ENCODE measurements at regions not wholly inside any gene's neighbourhood (a gene's known extent, or its start where the extent isn't known, plus 50 kb on each side); places are given as distances from the start of the nearest gene placed in this dataset.

GRCh38 chr2:167430447-167430846 is 542.2 kb downstream of the XIRP2 start:
- DNase-seq: no peak
- intact Hi-C loops (cut with micrococcal nuclease): no loop called here
- no peak overlapping the region for H3K4me3 ChIP-seq
- no peaks in the 10 kb centered on the region for H3K27me3 ChIP-seq (ENCODE audit: low read depth)
- TF ChIP-seq, protein P1, sequence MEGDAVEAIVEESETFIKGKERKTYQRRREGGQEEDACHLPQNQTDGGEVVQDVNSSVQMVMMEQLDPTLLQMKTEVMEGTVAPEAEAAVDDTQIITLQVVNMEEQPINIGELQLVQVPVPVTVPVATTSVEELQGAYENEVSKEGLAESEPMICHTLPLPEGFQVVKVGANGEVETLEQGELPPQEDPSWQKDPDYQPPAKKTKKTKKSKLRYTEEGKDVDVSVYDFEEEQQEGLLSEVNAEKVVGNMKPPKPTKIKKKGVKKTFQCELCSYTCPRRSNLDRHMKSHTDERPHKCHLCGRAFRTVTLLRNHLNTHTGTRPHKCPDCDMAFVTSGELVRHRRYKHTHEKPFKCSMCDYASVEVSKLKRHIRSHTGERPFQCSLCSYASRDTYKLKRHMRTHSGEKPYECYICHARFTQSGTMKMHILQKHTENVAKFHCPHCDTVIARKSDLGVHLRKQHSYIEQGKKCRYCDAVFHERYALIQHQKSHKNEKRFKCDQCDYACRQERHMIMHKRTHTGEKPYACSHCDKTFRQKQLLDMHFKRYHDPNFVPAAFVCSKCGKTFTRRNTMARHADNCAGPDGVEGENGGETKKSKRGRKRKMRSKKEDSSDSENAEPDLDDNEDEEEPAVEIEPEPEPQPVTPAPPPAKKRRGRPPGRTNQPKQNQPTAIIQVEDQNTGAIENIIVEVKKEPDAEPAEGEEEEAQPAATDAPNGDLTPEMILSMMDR (IDR thresholded peaks at IDR 0.05; ENCODE audit: borderline replicate concordance): no peak
- no peaks in the 10 kb centered on the region for H3K36me3 ChIP-seq
- H3K4me1 ChIP-seq: no peaks in the 10 kb centered on the region
- no peaks in the 10 kb centered on the region for H3K9me3 ChIP-seq (replicated peaks)
- H3K27ac ChIP-seq (replicated peaks): no peak overlapping the region

DNA sequence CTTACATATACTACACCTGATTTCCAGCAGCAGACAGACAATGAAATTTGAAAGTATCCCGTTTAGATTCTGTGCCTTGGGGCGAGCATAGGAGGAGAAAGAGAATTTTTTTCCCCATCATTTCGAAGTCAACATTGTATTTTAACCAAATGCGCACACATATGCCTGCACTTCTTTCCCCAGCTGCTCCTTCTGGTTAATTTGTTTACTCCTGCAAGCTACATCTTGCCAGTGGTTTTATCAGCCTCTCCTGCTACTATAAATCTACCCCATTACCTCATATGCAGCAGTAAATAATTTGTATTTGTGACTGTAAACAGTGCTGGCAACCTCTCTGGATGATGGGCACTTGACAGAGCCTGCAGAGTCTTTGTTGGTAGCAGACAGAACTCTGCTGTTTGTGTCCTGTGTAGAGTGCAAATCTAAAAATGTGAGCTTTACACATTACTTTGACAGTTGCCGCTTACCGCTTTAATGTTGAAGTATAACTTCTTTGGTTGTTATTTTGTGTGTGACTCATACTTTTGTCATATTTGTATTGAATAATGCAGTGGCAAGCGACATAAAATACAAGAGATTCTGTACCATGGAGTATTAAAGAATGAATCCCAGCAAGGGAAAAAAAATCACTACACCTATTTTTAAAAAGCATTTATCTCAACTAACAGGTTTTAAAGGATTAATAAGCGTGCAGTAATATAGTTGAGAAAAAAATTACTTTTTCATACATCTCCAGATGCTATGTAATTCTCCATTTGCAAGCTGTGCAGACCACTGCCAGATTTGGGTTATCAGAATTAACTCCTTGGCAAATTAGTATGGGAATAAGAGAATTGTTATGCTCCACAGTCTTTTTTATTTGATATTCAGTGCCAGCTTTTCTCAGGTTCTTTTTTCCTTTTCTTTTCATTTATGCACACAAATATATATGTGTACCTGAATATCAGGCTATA is 536.8 kb downstream of the XIRP2 start:
- H3K36me3 ChIP-seq: no peaks in the 10 kb centered on the region
- TF ChIP-seq, protein P1 (IDR thresholded peaks at IDR 0.05; ENCODE audit: borderline replicate concordance): no peak
- no peaks in the 10 kb centered on the region for H3K4me1 ChIP-seq
- DNase-seq: no peak
- H3K4me3 ChIP-seq: no peak overlapping the region
- H3K27ac ChIP-seq (replicated peaks): no peak overlapping the region
- no peaks in the 10 kb centered on the region for H3K27me3 ChIP-seq (ENCODE audit: low read depth)
- intact Hi-C loops (cut with micrococcal nuclease): no loop called here
- no peaks in the 10 kb centered on the region for H3K9me3 ChIP-seq (replicated peaks)

DNA sequence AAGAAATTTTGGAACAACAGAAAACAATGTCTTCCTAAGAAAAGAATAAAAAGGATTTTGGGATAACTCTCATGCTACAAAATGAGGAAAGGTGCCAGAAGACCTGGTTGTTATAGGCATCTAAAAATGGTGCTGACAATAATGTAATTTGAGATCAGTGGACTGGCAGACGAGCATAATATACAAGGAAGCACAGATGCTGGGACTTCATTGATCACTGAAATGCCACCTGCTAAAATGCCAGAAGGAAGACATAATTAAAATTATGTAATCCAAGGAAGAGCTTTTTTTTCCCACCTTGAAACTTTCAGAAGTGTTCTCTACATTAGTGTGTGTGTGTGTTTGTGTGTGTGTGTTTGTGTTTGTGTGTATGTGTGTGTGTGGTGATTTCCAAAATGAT is 535.9 kb downstream of the XIRP2 start:
- intact Hi-C loops (cut with micrococcal nuclease): no loop called here
- no peak for DNase-seq
- no peaks in the 10 kb centered on the region for H3K36me3 ChIP-seq
- H3K4me1 ChIP-seq: no peaks in the 10 kb centered on the region
- H3K27ac ChIP-seq (replicated peaks): no peak overlapping the region
- no peaks in the 10 kb centered on the region for H3K9me3 ChIP-seq (replicated peaks)
- TF ChIP-seq, protein P1 (IDR thresholded peaks at IDR 0.05; ENCODE audit: borderline replicate concordance): no peak
- H3K27me3 ChIP-seq (ENCODE audit: low read depth): no peaks in the 10 kb centered on the region
- no peak overlapping the region for H3K4me3 ChIP-seq

- Histone ChIP-seq H3K4me3 (no peak overlapping the region), H3K9me3 (replicated peaks) (no peaks in the 10 kb centered on the region), H3K36me3 (no peaks in the 10 kb centered on the region), H3K4me1 (no peaks in the 10 kb centered on the region), H3K27me3 (ENCODE audit: low read depth) (no peaks in the 10 kb centered on the region), H3K27ac (replicated peaks) (no peak overlapping the region)
- TF ChIP-seq, protein P1 (IDR thresholded peaks at IDR 0.05; ENCODE audit: borderline replicate concordance): no peak
- DNase-seq: no peak
- intact Hi-C loops (cut with micrococcal nuclease): no loop called here
Observed at GRCh38 chr2:167423731-167424130, 535.5 kb downstream of the XIRP2 start.

- Histone ChIP-seq H3K4me1 (no peaks in the 10 kb centered on the region), H3K36me3 (no peaks in the 10 kb centered on the region), H3K9me3 (replicated peaks) (no peaks in the 10 kb centered on the region), H3K4me3 (no peak overlapping the region), H3K27ac (replicated peaks) (no peak overlapping the region), H3K27me3 (ENCODE audit: low read depth) (no peaks in the 10 kb centered on the region)
- no peak for DNase-seq
- intact Hi-C loops (cut with micrococcal nuclease): no loop called here
- TF ChIP-seq, protein P1 (IDR thresholded peaks at IDR 0.05; ENCODE audit: borderline replicate concordance): no peak
Observed at GRCh38 chr2:167420211-167420610, 531.9 kb downstream of the XIRP2 start.

Data from left ventricle myocardium inferior (tissue), 1 donor.